Stomach (tissue), 8 donors: ENCODE measurements at regions not wholly inside any gene's neighbourhood (a gene's known extent, or its start where the extent isn't known, plus 50 kb on each side); places are given as distances from the start of the nearest gene placed in this dataset.

Experiments
- DNase-seq, 2 donors: peaks; one replicate each; pipeline versions ENCODE4 v3.0.0 to v3.0.0-alpha.2; 2013 to 2019
- H3K27ac ChIP-seq, 5 donors: fragments of 200-600 bp in 4 of 5; sonication (generic) in 4 of 5; one replicate each; pipeline ENCODE4 v1.5.1; 2013 to 2019; ENCODE audit warnings: mild to moderate bottlenecking in 1 of 5, moderate library complexity in 1 of 5
- H3K27me3 ChIP-seq, 3 donors: fragments of 200-600 bp; sonication (generic); one replicate each; pipeline ENCODE4 v1.5.1; 2017 to 2019; ENCODE audit warnings: mixed run types in 1 of 3
- H3K36me3 ChIP-seq, 4 donors: fragments of 200-600 bp; sonication (generic); 1 replicate in 3 of 4; 2 replicates in 1 of 4; pipeline ENCODE4 v1.5.1; 2016 to 2019
- H3K4me1 ChIP-seq, 4 donors: fragments of 200-600 bp; sonication (generic); one replicate each; pipeline ENCODE4 v1.5.1; 2016 to 2019
- H3K4me3 ChIP-seq, 4 donors: fragments of 200-600 bp; sonication (generic) in 3 of 4; one replicate each; pipeline ENCODE4 v1.5.1; 2016 to 2019; ENCODE audit warnings: mild to moderate bottlenecking in 1 of 4
- H3K9me3 ChIP-seq, 4 donors: fragments of 200-600 bp; sonication (generic); one replicate each; pipeline ENCODE4 v1.5.1; 2016 to 2019
- CTCF ChIP-seq, 7 experiments: fragments of 450-650 bp in 4 of 7; fragments of 200-600 bp in 3 of 7; sonication (generic) in 3 of 7; IDR thresholded peaks; one replicate each; pipeline ENCODE4 v1.5.1; 2016 to 2019; ENCODE audit warnings: antibody characterized with exemption in 7 of 7, control low read depth in 2 of 7, mild to moderate bottlenecking in 1 of 7
- EP300 ChIP-seq: sonication (generic); formaldehyde crosslinking; IDR thresholded peaks from one replicate; pipeline ENCODE4 v1.6.1; 2017; ENCODE audit warnings: antibody characterized with exemption
- POLR2A ChIP-seq, 4 donors: fragments of 450-650 bp; IDR thresholded peaks; one replicate each; pipeline ENCODE4 v1.6.1; 2016; ENCODE audit warnings: antibody characterized with exemption in 4 of 4, control low read depth in 2 of 4, mild to moderate bottlenecking in 1 of 4, moderate library complexity in 1 of 4
- POLR2AphosphoS5 ChIP-seq, 3 donors: sonication (generic); formaldehyde crosslinking; IDR thresholded peaks; one replicate each; pipeline ENCODE4 v1.6.1; 2016; ENCODE audit warnings: antibody characterized with exemption in 3 of 3
- WGBS, 5 donors: extraction: QIAGEN DNeasy Blood & Tissue Kit in 3 of 5; methylation state at CpG; one replicate each; pipeline versions ENCODE4 v1.1.5 to v1.1.7; 2013 to 2018; 5-methylcytosine and 5-hydroxymethylcytosine counted together
- intact Hi-C: fragments of 100-400 bp; cut with DNase I; formaldehyde crosslinking; loops from one replicate; pipeline ENCODE4 v1.15.1; 2023; ENCODE audit warnings: low total_unique reads
- donor health status: healthy with polysubstance abuse.
- donor health status: Bipolar disorder and iron deficiency.
- donor health status: healthy.

GRCh38 chr5:133905424-133905823, 63.0 kb downstream of the C5orf15 start:
- no peak for TF ChIP-seq POLR2AphosphoS5 (IDR thresholded peaks at IDR 0.05)
- TF ChIP-seq EP300, result no peak
- no peak for TF ChIP-seq POLR2A (IDR thresholded peaks at IDR 0.05)
- no peak for TF ChIP-seq CTCF (IDR thresholded peaks at IDR 0.05)
- no peak overlapping the region for H3K27ac ChIP-seq
- peaks cover 0 to 6% (median 0%) of the 10 kb centered on the region in 4 donors for H3K4me1 ChIP-seq
- WGBS, 5 donors, result 64 to 81% (median 69%) methylated on average over 8 of the region's 8 CpGs
- no peaks in the 10 kb centered on the region for H3K9me3 ChIP-seq
- no peaks in the 10 kb centered on the region for H3K36me3 ChIP-seq
- no peak for DNase-seq
- H3K4me3 ChIP-seq, result no peak overlapping the region
- intact Hi-C loops, result no loop called here
- H3K27me3 ChIP-seq, result no peaks in the 10 kb centered on the region

GRCh38 chr5:133904641-133905040, 63.8 kb downstream of the C5orf15 start:
- no peak overlapping the region for H3K27ac ChIP-seq
- WGBS, 5 donors, result 84 to 95% (median 87%) methylated on average over 8 of the region's 8 CpGs

GRCh38 chr5:133902511-133903118, 65.8 kb downstream of the C5orf15 start:
- peak in 1 of 2 donors; percentile 36 for DNase-seq
- 82 to 86% (median 83%) methylated on average over 11 of the region's 11 CpGs for WGBS, 5 donors
- intact Hi-C loops, result no loop called here

More at GRCh38 chr5:133904641-133905040, 63.8 kb downstream of the C5orf15 start:
- no peak overlapping the region for H3K4me3 ChIP-seq
- TF ChIP-seq POLR2A (IDR thresholded peaks at IDR 0.05) (no peak), POLR2AphosphoS5 (IDR thresholded peaks at IDR 0.05) (no peak), CTCF (IDR thresholded peaks at IDR 0.05) (no peak), EP300 (no peak)
- no peaks in the 10 kb centered on the region for H3K27me3 ChIP-seq
- H3K9me3 ChIP-seq, result no peaks in the 10 kb centered on the region
- DNase-seq, result no peak
- peaks cover 0 to 6% (median 0%) of the 10 kb centered on the region in 4 donors for H3K4me1 ChIP-seq
- intact Hi-C loops, result no loop called here
- H3K36me3 ChIP-seq, result no peaks in the 10 kb centered on the region

GRCh38 chr5:133900534-133901270, 67.7 kb downstream of the C5orf15 start:
- TF ChIP-seq POLR2AphosphoS5 (IDR thresholded peaks at IDR 0.05) (no peak), POLR2A (IDR thresholded peaks at IDR 0.05) (no peak), EP300 (no peak)
- no peak for DNase-seq
- intact Hi-C loops, result no loop called here
- Histone ChIP-seq H3K4me1 (no peaks in the 10 kb centered on the region), H3K27ac (no peak overlapping the region), H3K9me3 (no peaks in the 10 kb centered on the region), H3K36me3 (no peaks in the 10 kb centered on the region), H3K27me3 (no peaks in the 10 kb centered on the region), H3K4me3 (no peak overlapping the region)
- 86 to 89% (median 87%) methylated on average over 12 to 15 of the region's 15 CpGs for whole genome bisulfite sequencing, 5 donors

More at GRCh38 chr5:133902511-133903118, 65.8 kb downstream of the C5orf15 start:
- Histone ChIP-seq H3K27me3 (no peaks in the 10 kb centered on the region), H3K4me3 (no peak overlapping the region), H3K36me3 (no peaks in the 10 kb centered on the region), H3K27ac (no peak overlapping the region), H3K9me3 (no peaks in the 10 kb centered on the region), H3K4me1 (peaks cover 0 to 6% (median 0%) of the 10 kb centered on the region in 4 donors)
- no peak for TF ChIP-seq EP300
- TF ChIP-seq POLR2A (IDR thresholded peaks at IDR 0.05), result no peak
- TF ChIP-seq POLR2AphosphoS5 (IDR thresholded peaks at IDR 0.05), result no peak
- no peak for TF ChIP-seq CTCF (IDR thresholded peaks at IDR 0.05)
